ENCODE measurements at regions not wholly inside any gene's neighbourhood (a gene's known extent, or its start where the extent isn't known, plus 50 kb on each side); places are given as distances from the start of the nearest gene placed in this dataset.

GRCh38 chr5:53275666-53276065 lies 166.1 kb upstream of the MOCS2 start:
- no peaks in the 10 kb centered on the region for H3K36me3 ChIP-seq
- H3K4me3 ChIP-seq: no peak overlapping the region
- H3K27ac ChIP-seq: no peak overlapping the region
- no peaks in the 10 kb centered on the region for H3K9me3 ChIP-seq
- intact Hi-C loops (cut with DNase I): no loop called here
- WGBS: 68% methylated on average over 1 of the region's 1 CpG
- no peaks in the 10 kb centered on the region for H3K4me1 ChIP-seq (replicated peaks)
- H3K27me3 ChIP-seq (replicated peaks; ENCODE audit: insufficient read depth): no peaks in the 10 kb centered on the region
- no peak for DNase-seq (ENCODE audit: low spot score)
- TF ChIP-seq, protein P1, sequence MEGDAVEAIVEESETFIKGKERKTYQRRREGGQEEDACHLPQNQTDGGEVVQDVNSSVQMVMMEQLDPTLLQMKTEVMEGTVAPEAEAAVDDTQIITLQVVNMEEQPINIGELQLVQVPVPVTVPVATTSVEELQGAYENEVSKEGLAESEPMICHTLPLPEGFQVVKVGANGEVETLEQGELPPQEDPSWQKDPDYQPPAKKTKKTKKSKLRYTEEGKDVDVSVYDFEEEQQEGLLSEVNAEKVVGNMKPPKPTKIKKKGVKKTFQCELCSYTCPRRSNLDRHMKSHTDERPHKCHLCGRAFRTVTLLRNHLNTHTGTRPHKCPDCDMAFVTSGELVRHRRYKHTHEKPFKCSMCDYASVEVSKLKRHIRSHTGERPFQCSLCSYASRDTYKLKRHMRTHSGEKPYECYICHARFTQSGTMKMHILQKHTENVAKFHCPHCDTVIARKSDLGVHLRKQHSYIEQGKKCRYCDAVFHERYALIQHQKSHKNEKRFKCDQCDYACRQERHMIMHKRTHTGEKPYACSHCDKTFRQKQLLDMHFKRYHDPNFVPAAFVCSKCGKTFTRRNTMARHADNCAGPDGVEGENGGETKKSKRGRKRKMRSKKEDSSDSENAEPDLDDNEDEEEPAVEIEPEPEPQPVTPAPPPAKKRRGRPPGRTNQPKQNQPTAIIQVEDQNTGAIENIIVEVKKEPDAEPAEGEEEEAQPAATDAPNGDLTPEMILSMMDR (IDR thresholded peaks at IDR 0.05): no peak
- no peak for TF ChIP-seq POLR2AphosphoS5 (IDR thresholded peaks at IDR 0.05)
- no peak for TF ChIP-seq POLR2A (IDR thresholded peaks at IDR 0.05)

DNA sequence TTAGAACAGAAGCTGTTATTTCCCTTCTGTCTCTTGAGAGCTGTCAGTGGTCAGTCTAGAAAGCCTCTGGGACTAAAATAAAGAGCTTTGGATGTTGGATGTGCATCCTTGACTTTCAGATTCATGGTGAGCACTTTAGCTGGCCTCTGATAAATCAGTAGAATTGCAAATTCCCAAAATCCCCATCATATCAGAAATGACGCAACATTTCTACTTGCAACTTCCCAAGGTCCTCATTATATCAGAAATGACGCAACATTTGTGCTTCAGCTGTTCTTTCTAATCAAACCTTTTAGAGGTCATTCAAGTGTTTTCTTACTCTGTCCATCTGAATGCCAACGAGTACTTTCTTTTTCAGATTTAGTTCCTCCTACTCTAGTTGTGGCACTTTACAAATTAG lies 167.3 kb upstream of the MOCS2 start:
- no peak for DNase-seq (ENCODE audit: low spot score)
- 90% methylated on average over 3 of the region's 3 CpGs for WGBS
- Histone ChIP-seq H3K4me1 (replicated peaks) (no peaks in the 10 kb centered on the region), H3K9me3 (no peaks in the 10 kb centered on the region), H3K36me3 (no peaks in the 10 kb centered on the region), H3K4me3 (no peak overlapping the region), H3K27me3 (replicated peaks; ENCODE audit: insufficient read depth) (no peaks in the 10 kb centered on the region), H3K27ac (no peak overlapping the region)
- intact Hi-C loops (cut with DNase I): no loop called here
- TF ChIP-seq POLR2A (IDR thresholded peaks at IDR 0.05): no peak
- TF ChIP-seq POLR2AphosphoS5 (IDR thresholded peaks at IDR 0.05): no peak
- TF ChIP-seq, protein P1 (IDR thresholded peaks at IDR 0.05): no peak

DNA sequence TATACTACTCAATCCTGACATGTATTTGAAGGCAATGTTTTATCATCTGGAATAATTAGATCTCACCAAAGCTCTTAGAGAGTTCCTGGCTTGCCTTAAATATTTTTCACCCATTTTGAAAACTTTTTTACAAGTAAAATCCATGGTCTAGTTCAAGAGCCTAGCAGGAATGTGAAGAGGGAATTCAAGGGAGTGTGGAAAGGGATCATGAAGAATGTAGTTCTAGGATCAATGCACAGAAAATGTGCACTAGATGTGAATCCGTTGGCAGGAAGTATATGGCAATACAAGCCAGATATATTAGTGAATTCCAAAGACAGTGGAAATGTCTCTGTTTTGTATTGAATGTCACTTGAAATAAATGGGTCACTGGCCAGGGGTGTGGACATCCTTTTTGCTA lies 167.9 kb upstream of the MOCS2 start:
- H3K4me1 ChIP-seq (replicated peaks): no peaks in the 10 kb centered on the region
- TF ChIP-seq, protein P1 (IDR thresholded peaks at IDR 0.05): no peak
- no peaks in the 10 kb centered on the region for H3K27me3 ChIP-seq (replicated peaks; ENCODE audit: insufficient read depth)
- 72% methylated on average over 1 of the region's 1 CpG for WGBS
- no peaks in the 10 kb centered on the region for H3K36me3 ChIP-seq
- H3K4me3 ChIP-seq: no peak overlapping the region
- H3K9me3 ChIP-seq: no peaks in the 10 kb centered on the region
- no peak for DNase-seq (ENCODE audit: low spot score)
- no peak overlapping the region for H3K27ac ChIP-seq
- intact Hi-C loops (cut with DNase I): no loop called here

GRCh38 chr5:53287573-53287972 lies 178.0 kb upstream of the MOCS2 start:
- no peaks in the 10 kb centered on the region for H3K36me3 ChIP-seq
- no peaks in the 10 kb centered on the region for H3K9me3 ChIP-seq
- intact Hi-C loops (cut with DNase I): no loop called here
- no peak overlapping the region for H3K4me3 ChIP-seq
- no peaks in the 10 kb centered on the region for H3K4me1 ChIP-seq (replicated peaks)
- TF ChIP-seq POLR2A (IDR thresholded peaks at IDR 0.05) (no peak), POLR2AphosphoS5 (IDR thresholded peaks at IDR 0.05) (no peak)
- TF ChIP-seq, protein P1 (IDR thresholded peaks at IDR 0.05): no peak
- no peak overlapping the region for H3K27ac ChIP-seq
- DNase-seq (ENCODE audit: low spot score): no peak
- no peaks in the 10 kb centered on the region for H3K27me3 ChIP-seq (replicated peaks; ENCODE audit: insufficient read depth)

DNA sequence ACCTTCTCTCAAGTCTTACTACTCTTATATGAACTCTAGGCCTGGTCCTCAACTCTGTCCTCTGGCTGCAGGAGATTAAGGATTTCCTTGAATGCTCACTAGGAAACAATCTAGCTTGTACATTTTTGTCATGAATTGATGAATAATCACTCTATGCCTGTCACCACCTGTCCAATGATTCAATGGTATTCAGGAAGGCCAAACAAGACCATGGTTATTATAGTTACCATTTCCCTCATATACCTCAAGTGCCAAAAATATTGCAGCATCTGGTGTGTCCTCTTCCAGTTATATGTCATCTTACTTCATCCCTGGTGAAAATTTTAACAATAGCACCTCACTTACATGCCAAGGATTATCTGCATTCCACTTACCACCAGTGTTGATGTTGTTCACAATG lies 179.0 kb upstream of the MOCS2 start:
- Histone ChIP-seq H3K9me3 (no peaks in the 10 kb centered on the region), H3K27ac (no peak overlapping the region), H3K27me3 (replicated peaks; ENCODE audit: insufficient read depth) (no peaks in the 10 kb centered on the region), H3K4me1 (replicated peaks) (no peaks in the 10 kb centered on the region), H3K36me3 (no peaks in the 10 kb centered on the region), H3K4me3 (no peak overlapping the region)
- intact Hi-C loops (cut with DNase I): no loop called here
- TF ChIP-seq, protein P1 (IDR thresholded peaks at IDR 0.05): no peak
- TF ChIP-seq POLR2AphosphoS5 (IDR thresholded peaks at IDR 0.05) (no peak), POLR2A (IDR thresholded peaks at IDR 0.05) (no peak)
- DNase-seq (ENCODE audit: low spot score): no peak

Data from prostate gland (tissue), 2 donors.